ENCODE measurements at regions not wholly inside any gene's neighbourhood (a gene's known extent, or its start where the extent isn't known, plus 50 kb on each side); places are given as distances from the start of the nearest gene placed in this dataset.
"Not testable (repeated sequence)": the region's sequence is repeated elsewhere in the genome, so short reads cannot be mapped to it uniquely, and the experiment has no call there.

DNA sequence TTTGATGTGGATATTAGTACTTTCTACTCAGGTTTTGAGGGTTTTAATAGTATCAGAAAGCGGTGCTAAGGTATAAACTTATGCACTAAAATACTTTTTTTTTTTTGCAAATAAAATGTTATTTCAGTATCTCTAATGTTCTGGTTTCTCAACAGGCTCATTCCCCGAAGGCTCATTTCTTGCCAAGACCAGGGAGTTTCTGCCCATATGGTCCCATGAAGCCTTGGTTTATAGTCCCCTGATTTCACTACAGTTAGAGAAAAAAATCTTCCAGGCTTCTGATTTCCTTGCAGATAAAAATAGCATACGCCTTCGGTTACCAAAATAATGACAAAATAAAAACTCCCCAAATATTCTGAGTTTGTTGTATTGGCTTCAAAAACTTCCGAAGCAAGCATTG lies 814.2 kb upstream of the PABPC4L start:
- DNase-seq: no peak

DNA sequence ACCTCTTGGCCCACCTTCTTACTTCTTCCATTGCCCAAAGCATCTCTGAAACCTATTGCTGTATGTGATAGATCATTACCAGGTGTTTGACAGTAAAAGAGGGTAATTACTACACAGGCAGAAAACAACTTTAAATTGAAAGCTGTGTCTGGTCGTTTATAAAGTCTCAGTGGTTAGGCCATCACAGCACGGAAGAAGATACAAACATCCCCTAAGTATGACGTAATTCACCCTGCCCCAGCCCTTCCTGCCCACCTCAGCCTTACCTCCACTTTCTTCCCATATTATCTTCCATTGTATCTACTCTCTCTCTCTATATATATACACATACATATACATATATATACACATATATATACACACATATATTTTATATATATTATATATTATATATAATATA lies 805.8 kb upstream of the PABPC4L start:
- no peak for DNase-seq

DNA sequence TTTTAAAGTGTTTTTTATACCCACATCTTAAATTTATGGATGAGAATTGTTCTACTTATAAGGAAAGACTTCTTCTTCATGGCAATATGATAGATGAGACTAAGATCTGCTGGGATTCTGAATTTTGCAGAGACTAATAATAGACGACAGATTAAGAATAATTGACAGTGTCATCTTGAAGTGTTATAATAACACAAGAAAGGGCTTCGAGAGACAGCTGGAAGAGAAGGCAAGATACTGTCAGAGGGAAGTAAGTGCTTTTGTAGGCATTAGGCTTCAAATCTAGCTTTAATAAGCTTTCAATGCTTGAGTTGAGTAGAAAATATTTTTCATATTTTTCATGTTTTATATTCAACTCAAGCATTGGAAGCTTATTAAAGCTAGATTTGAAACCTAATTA lies 797.6 kb upstream of the PABPC4L start:
- no peak for DNase-seq

DNA sequence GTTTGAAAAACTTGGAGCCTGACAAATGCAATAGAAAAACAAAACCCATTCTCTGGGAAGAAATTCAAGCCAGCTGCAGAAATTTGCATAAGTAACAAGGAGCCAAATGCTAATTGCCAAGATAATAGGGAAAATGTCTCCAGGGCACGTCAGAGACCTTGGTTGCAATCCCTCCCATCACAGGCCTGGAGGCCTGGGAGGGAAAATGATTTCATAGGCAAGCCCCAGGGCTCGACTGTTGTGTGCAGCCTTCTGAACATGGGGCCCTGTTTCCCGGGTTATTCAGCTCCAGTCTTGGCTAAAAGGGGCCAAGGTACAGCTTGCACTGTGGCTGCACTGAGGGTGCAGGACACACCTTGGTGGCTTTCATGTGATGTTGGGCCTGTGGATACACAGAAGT lies 760.4 kb upstream of the PABPC4L start:
- DNase-seq: no peak

DNA sequence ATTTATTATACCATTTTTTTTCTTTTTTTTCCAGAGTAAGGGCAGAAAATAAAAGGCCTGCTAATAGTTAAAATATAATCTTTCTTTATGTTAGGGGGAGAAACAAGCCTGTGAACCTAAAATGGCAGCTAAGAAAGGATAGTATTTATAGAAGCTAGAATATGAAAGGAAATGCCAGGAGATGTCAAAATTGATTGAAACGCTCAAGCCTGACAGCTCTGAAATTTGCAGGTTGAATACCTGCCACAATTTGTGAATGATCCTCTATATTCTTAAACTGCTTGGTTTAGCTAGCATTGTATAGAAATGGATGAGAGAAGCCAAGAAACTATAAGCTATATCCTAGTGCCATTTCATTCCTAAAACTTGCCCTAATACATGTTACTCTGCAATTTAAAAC lies 757.3 kb upstream of the PABPC4L start:
- no peak for DNase-seq

DNA sequence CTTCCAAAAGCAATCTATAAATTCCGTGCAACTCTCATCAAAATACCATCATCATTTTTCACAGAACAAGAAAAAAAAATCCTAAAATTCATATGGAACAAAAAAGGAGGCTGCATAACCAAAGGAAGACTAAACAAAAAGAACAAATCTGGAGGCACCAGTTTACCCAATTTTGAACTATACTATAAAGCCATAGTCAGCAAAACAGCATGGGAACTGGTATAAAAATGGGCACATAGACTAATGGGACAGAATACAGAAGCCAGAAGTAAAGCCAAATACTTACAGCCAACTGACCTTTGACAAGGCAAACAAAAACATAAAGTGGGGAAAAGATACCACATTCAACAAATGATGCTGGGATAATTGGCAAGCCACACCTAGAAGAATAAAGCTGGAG lies 753.5 kb upstream of the PABPC4L start:
- DNase-seq: no peak

DNA sequence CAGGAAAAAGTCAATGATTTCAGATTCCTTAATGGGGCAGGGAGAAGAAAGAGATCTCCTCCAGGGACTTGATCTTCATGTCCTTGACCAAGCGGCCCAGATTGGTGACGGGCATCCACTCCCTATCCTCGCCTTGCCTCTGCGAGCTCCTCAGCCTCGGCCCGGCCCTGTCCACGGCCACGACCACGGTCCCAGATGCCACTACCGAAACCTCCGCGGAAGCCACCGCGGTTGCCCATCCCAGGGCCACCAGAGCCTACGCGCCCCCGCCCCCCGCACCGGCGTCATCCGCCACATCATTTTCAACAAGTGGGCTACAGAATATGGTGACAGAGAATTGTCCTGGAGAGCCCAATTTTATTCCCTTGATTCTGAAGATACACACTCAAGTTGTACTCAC lies 751.2 kb upstream of the PABPC4L start:
- no peak for DNase-seq

DNA sequence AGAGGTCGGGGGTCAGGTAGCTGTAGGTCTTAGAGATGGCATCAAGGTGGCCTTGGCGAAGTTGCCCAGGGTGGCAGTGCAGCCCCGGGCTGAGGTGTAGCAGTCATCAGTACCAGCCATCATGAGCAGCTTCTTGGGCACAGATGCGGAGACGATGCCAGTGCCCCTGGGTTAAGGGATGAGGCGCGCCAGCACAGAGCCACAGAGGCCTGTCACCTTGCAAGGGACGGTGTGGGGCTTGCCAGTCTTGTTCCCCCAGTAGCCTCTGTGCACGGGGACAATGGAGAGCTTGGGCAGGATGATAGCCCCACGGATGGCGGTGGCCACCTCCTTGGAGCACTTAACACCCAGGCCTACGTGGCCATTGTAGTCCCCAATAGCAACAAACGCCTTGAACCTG lies 750.7 kb upstream of the PABPC4L start:
- no peak for DNase-seq

DNA sequence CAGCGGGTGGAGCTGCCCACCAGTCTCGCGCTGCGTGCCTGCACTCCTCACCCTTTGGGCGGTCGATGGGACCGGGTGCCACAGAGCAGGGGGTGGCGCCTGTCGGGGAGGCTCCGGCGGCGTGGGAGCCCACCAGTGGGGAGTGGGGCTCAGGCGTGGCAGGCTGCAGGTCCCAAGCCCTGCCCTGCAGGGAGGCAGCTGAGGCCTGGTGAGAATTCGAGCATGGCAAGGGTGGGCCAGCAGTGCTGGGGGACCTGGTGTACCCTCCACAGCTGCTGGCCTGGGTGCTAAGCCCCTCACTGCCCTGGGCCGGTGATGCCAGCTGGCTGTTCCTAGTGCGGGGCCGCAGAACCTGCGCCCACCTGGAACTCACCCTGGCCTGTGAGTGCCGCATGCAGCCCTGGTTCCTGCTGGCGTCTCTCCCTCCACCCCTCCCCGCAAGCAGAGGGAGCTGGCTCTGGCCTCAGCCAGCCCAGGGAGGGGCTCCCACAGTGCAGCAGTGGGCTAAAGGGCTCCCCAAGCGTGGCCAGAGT lies 746.6 kb upstream of the PABPC4L start:
- no peak for DNase-seq

DNA sequence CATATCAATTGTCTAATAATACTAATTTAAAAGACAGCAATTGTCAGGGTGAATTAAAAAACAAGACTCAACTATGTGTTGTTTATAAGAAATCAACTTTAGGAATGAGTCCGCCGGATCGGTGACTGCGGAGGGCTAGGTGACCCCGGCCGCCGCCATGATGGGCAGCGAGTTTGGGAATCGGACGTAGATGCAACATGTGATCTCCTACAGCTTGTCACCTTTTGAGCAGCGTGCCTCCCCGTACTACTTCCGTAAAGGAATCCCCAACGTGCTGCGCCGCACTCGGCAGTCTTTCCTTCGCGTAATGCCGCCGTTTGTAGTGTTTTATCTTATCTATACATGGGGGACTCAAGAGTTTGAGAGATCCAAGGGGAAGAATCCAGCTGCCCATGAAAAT lies 742.5 kb upstream of the PABPC4L start:
- DNase-seq: no peak

DNA sequence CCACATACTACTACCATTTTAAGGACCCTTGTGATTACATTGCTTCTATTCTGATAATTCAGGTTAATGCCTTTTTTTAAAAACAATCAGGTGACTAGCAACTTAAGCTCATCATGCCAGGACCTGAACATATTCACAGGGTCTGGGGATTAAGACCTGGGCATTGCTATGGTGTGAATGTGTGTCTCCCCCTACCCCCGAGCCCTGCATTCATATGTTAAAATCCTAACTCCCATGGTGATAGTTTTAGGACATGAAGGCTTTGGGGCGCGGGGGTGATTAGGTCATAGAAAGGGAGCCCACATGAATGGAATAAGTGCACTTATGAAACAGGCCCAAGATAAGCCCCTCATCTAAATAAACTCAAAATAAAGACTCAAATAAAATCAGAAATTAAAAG lies 734.4 kb upstream of the PABPC4L start:
- DNase-seq: no peak

DNA sequence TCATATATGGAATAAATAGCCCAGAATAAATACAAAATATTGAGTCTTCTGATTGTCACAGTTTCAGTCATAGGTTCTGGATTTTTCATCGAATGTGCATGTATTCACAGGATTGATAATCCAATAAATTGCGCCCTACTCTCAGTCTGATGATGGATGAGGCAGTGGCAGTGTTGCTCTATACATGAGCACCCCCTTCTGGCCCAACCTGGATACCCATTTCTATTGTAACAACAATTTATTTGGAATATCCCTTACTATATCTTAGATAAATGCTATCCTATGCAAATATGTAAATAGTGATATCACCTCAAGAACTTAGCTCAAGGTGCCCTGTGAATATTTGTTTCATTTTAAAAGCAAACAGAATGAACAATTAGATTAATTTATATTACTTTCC lies 733.7 kb upstream of the PABPC4L start:
- DNase-seq: no peak

DNA sequence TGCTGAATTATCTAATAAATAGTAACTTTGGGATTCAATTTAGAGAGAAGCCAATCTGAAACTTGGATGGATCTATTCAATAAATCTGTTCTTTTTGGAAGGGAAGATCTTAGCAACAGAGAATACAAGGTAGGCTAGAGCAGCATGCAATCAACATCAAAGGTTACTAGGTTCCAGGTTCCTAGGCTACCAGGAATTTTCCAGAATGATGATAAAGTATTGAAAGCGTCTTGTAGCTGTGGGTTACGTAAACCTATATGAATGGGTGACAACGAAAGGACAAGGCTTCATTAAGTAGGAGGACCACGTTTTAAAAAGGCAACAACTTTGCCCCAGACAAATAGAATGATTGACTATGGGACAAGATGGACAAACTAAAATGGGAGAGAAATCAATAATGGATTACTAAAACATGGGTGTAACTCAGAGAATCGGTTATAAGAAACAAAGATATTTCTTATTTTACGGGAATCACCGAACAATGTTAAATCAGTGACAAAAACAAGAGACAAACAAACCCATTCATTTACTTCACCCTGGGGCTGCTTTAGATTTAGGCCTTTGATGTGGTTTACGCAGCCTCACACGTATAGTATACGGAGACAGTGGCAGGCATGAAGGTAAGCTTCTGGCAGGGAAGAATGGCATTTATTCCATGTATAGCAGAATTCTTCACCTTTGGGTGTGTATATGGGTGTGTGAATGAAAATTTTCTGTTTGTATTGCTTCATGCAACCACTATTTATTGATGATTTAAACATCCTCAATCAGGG lies 732.6 kb upstream of the PABPC4L start:
- DNase-seq: no peak

DNA sequence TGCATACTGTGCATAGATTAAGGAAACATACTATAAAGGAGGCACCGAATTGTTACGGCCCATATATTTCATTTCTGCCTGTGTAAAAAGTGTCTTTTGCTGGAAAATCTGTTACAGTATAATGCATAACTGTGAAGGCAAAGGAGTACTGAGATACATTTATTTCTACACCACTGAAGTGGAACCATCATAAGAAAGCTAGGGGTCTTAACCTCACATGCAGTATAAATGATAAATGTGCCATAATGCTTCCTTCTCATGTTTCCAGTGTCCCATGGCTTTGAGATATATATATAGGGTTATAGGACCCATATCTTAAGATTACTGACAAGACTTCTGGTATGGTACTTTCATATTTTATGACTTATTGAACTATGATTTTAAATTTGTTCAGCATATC lies 713.8 kb upstream of the PABPC4L start:
- DNase-seq: no peak

DNA sequence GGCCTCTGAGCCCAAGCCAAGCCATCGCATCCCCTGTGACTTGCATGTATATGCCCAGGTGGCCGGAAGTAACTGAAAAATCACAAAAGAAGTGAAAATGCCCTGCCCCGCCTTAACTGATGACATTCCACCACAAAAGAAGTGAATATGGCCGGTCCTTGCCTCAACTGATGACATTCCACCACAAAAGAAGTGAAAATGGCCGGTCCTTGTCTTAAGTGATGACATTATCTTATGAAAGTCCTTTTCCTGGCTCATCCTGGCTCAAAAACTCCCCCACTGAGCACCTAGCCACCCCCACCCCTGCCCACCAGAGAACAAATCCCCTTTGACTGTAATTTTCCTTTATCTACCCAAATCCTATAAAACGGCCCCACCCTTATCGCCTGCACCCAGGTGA lies 712.7 kb upstream of the PABPC4L start:
- DNase-seq: not testable (repeated sequence)

DNA sequence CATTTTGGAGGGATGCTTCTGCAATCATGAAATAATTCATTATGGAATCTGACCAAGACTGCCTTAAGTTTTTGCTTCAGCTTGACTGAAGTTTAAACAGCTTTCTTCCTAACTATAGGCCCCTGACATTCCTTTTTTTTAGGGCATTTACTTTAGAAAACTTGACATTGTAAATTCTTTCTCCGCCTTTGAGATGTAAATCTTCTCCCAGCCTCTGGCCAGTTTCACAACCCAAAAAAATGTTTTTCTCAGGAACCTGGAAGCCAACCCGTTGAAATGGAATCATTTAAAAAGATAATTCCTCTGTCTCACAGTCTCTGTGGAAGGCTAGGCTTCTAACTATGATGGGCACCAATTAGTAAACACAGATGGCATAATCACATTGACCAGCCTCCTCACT lies 710.4 kb upstream of the PABPC4L start:
- DNase-seq: no peak

DNA sequence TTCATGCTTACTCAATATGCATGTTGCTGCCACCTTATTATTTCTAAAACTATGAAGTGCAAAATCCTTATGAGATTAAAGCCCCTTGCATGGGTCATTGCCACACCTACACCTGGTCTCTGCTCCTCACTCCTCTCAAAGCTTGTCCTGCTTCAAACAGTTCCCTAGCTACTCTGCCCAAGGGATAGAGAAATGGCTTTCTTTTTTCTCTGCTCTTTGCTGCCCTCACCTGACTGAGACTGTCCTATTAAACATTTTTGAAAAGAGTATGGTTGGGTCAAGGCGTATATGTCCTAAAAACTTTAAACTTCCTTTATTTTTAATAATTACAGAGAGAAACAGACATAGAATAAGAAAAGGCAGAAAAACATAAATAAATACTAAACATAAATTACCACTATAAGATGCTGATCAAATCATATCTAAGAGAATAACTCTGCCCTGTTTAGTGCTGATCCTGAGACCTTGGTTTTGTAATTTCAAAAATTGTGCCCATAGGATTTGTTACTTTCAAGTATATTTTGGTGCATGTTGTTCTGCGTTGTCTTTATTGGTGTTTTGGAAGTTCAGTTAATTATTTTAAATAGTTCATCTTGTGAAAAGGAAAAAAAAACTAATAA lies 704.9 kb upstream of the PABPC4L start:
- DNase-seq: peak; percentile 4

DNA sequence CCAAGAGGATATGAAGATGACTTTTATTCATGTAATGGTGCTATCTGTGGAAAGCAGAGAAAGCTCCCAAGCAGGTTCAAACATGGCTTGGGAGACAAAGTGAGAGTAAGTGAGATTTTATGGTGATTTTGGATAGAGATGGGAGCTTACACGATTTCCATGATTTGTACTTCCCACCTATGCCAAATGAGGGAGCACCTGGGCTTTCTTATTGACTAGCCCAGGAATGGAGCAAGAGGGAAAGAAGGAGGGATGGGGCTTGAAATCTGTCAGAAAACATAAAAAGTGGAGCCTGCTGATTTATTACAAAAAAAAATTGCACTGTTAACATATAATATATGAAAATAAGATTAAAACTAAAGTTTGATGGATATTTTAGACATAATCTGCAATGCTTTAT lies 703.5 kb upstream of the PABPC4L start:
- DNase-seq: no peak

DNA sequence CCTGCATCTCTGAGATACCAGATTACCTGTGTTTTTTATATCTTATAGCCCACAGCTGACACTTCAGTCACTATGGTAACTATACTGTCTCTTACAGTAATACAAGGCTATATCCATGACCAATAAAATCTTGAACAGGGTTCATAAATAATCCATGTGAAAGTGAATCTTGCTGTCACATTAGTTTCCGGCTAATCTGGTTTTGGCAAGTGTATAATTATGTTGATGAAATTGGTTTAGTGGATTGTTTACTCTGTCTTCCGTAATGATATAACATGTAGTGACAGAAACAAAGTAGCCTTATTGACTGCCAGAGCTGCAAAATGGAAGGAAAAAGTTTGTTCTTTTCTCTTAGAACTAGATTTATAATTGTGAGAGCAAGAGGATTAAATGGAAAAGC lies 686.6 kb upstream of the PABPC4L start:
- DNase-seq: no peak

DNA sequence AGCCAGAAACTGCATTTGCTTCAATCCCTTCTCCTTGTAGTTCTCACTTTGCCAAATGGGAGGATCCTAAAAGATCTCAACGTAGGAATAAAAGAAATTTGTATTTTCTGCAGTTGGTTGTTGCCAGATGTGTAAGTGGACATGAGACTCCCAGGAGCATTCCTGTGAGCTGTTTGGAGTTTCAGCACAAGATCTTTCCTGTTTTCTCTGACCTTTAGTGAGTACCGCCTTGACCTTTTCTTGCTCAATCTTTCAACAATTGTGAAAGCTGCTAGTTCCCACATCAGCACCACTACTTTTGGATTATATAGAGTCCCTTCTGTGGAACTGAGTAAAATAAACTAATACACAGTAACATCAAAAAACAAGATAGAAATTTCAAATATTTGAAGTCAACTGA lies 683.8 kb upstream of the PABPC4L start:
- DNase-seq: no peak

DNA sequence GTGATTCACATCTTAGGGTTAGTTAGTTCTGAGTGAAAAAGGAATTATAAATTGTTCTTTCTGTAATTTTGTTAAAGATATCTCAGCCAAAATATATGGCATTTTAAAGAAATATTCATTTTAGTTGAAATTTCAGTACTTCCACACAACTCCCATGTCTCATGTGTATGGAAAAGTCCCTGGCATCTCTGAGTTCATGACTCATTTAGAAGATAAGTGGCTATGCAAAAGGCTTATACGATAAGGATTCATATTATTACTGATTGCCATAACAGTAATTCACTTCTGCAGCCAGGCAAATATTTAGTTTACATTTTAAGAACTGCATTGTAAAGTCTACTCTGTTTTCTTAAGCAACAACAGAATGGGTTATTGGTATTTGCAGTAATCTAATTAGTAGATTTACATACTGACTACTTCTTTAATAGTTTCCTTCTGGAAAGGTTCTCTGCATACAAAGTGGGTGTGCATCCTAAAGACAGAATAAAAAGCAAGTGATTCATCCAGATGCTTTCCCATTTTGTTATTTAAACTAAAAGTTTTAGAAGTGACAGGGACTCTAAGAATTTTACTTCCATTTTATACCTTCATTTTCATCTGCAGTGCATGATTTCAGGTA lies 682.4 kb upstream of the PABPC4L start:
- no peak for DNase-seq

DNA sequence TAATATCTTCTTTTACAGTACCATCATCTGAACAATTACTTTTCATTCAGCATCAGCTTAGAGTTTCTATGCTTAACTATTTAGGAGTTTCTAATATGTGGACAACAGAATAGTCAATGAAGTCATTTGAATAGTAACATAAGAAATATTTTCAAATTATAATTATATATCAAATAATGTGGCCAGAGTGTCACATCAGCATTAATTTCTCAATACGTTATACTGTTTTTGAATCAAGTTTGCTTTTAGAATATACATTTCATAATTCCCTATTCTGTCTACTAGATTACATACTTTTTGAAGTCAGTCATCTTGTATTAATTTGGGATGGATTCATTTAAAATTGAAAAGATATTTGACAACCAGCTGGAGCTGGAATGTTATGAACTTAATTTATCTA lies 677.4 kb upstream of the PABPC4L start:
- no peak for DNase-seq

DNA sequence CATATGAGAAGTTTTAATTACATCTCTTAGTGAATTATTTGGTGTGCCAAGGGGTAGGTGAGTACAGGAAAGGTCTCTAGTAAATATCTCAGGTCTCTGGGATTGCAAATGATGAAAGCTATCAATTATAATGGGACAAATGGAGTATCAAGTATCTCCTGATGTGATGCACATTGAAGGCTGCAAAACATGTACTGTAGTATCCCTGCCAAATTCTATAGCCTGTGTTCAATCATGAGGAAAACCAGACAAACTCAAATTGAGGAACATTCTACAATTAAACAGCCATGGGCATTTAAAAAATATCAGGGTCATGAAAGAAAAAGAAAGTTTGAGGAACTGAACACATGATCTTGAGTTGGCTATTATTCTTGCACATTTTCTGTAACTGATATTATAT lies 665.4 kb upstream of the PABPC4L start:
- DNase-seq: no peak

DNA sequence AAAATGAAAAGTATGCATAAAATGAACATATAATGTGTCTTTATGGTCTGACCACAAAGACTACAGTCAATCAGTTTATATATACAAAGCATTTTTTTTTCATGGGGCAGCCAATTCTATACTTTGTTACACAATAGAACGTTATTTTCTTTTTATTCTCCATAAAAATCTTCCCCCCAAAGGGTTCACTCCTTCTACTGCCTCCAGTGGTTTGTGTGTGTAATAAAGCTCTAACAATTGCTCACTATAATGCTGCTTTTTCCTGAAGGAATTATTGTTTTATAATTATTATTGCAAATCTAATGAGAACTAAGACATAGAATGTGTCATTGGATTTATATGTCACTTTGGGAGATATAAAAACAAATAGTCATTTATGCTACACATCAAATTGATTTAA lies 664.1 kb upstream of the PABPC4L start:
- DNase-seq: no peak
